ENCODE measurements at regions not wholly inside any gene's neighbourhood (a gene's known extent, or its start where the extent isn't known, plus 50 kb on each side); places are given as distances from the start of the nearest gene placed in this dataset.

DNA sequence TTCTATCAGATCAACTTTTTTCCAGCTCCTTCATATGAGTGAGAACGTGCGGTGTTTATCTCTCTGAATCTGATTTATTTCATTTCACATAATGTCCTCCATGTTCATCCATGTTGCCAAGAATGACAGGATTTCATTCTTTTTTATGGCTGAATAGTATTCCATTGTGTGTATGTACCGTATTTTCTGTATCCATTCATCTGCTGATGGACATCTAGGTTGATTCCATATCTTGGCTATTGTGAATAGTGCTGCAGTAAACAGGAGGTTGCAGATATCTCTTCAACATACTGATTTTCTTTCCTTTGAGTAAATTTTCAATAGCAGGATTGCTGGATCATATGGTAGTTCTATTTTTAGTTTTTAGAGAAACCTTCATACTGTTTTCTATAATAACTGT, 388.5 kb downstream of the DCDC2C start:
- TF ChIP-seq, protein P1, sequence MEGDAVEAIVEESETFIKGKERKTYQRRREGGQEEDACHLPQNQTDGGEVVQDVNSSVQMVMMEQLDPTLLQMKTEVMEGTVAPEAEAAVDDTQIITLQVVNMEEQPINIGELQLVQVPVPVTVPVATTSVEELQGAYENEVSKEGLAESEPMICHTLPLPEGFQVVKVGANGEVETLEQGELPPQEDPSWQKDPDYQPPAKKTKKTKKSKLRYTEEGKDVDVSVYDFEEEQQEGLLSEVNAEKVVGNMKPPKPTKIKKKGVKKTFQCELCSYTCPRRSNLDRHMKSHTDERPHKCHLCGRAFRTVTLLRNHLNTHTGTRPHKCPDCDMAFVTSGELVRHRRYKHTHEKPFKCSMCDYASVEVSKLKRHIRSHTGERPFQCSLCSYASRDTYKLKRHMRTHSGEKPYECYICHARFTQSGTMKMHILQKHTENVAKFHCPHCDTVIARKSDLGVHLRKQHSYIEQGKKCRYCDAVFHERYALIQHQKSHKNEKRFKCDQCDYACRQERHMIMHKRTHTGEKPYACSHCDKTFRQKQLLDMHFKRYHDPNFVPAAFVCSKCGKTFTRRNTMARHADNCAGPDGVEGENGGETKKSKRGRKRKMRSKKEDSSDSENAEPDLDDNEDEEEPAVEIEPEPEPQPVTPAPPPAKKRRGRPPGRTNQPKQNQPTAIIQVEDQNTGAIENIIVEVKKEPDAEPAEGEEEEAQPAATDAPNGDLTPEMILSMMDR (IDR thresholded peaks at IDR 0.05), result no peak
- TF ChIP-seq POLR2A (IDR thresholded peaks at IDR 0.05), result no peak

Measured in thyroid gland (tissue), 4 donors.